Right lobe of liver (tissue), 4 donors: ENCODE measurements at regions not wholly inside any gene's neighbourhood (a gene's known extent, or its start where the extent isn't known, plus 50 kb on each side); places are given as distances from the start of the nearest gene placed in this dataset.

Experiments
- CTCF ChIP-seq, 4 donors: fragments of 200-600 bp in 3 of 4; fragments of 450-650 bp in 1 of 4; IDR thresholded peaks; one replicate each; pipeline versions ENCODE4 v1.5.1 to v1.8.0; 2016 to 2022; ENCODE audit warnings: antibody characterized with exemption in 4 of 4, mild to moderate bottlenecking in 2 of 4
- POLR2A ChIP-seq: fragments of 450-650 bp; IDR thresholded peaks from one replicate; pipeline ENCODE4 v1.6.1; 2017; ENCODE audit warnings: antibody characterized with exemption, mild to moderate bottlenecking
- donor health status: DM: no; HTN: no; CAD: no.
- donor health status: DM: no; HTN: no; CAD: no.
- donor health status: DM: no; HTN: yes; CAD: no.

DNA sequence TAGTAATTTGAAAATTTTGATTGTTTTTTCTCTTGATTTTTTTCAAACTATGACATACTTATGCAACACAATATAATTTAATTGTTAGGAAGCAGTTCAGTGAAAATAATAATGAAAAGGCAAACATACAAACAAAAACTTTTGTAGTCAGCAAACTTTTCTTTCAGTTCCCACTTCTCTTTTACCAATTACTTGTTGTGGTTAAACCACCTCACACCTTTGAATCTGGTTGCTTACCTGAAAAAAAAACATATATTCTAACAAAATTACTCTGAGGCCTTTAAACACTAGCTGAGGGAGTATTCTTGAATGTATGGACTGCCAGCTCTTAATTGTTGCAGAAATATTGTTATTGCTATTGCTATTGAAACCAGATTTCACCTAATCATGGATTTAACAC is 266.2 kb upstream of the SEMA3C start:
- TF ChIP-seq POLR2A: no peak
- no peak for TF ChIP-seq CTCF (IDR thresholded peaks at IDR 0.05)
